Vagina (tissue), 2 donors: ENCODE measurements at regions not wholly inside any gene's neighbourhood (a gene's known extent, or its start where the extent isn't known, plus 50 kb on each side); places are given as distances from the start of the nearest gene placed in this dataset.

ENCODE experiments used
- POLR2AphosphoS5 ChIP-seq, 2 donors: sonication (generic); formaldehyde crosslinking; IDR thresholded peaks; one replicate each; pipeline ENCODE4 v1.9.0; 2017; ENCODE audit warnings: antibody characterized with exemption in 2 of 2, mild to moderate bottlenecking in 2 of 2, low read depth in 1 of 2; ENCODE audit not compliant: insufficient read depth in 1 of 2
- TF ChIP-seq, protein P1 (sequence below), 3 experiments: fragments of 450-650 bp in 2 of 3; fragments of 200-600 bp in 1 of 3; sonication (generic) in 1 of 3; IDR thresholded peaks; one replicate each; pipeline ENCODE4 v1.5.1; 2017 to 2019; ENCODE audit warnings: antibody characterized with exemption in 3 of 3, mild to moderate bottlenecking in 2 of 3, moderate library complexity in 2 of 3

DNA sequence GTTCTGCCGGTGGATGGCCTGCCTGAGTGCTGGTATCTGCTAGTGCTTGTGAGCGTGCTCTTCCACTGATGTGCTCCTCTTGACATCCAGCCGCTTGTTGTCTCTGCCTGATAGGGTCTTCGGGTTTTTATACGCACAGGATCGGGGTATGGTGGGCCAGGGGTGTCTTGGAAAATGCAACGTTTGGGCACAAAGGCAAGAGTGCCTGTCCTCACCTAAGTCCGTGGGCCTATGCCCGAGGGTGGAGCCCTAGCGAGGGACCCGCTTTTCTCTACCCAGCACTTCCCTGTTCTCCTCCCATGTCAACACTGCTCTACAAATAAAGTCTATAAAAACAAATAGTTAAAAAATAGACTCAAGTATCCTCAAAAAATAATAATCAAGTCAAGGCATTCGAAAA, 1007.8 kb downstream of the PLA2G4A start:
- no peak for TF ChIP-seq POLR2AphosphoS5 (IDR thresholded peaks at IDR 0.05; ENCODE audit: insufficient read depth in 1 of 2, low read depth in 1 of 2)
- TF ChIP-seq, protein P1, sequence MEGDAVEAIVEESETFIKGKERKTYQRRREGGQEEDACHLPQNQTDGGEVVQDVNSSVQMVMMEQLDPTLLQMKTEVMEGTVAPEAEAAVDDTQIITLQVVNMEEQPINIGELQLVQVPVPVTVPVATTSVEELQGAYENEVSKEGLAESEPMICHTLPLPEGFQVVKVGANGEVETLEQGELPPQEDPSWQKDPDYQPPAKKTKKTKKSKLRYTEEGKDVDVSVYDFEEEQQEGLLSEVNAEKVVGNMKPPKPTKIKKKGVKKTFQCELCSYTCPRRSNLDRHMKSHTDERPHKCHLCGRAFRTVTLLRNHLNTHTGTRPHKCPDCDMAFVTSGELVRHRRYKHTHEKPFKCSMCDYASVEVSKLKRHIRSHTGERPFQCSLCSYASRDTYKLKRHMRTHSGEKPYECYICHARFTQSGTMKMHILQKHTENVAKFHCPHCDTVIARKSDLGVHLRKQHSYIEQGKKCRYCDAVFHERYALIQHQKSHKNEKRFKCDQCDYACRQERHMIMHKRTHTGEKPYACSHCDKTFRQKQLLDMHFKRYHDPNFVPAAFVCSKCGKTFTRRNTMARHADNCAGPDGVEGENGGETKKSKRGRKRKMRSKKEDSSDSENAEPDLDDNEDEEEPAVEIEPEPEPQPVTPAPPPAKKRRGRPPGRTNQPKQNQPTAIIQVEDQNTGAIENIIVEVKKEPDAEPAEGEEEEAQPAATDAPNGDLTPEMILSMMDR (IDR thresholded peaks at IDR 0.05), result no peak
